Natural killer cell (primary cell): ENCODE measurements at regions not wholly inside any gene's neighbourhood (a gene's known extent, or its start where the extent isn't known, plus 50 kb on each side); places are given as distances from the start of the nearest gene placed in this dataset.

Source experiments
- ATAC-seq, 3 donors: fragments of 150-1000 bp in 2 of 3; fragments of 200-7000 bp in 1 of 3; cut with Tn5 transposase; 1 replicate in 1 of 3; 2 replicates in 2 of 3; pipeline ENCODE4 v1.10.0; 2021; ENCODE audit warnings: mild to moderate bottlenecking in 2 of 3, moderate library complexity in 2 of 3
- DNase-seq, 2 donors: peaks; one replicate each; pipeline versions ENCODE4 v3.0.0 to v3.0.0-alpha.2; 2013 to 2021; ENCODE audit warnings: mixed read lengths in 1 of 2
- H3K27ac ChIP-seq: one replicate; pipeline ENCODE4 v1.5.1; 2013; ENCODE audit warnings: mild to moderate bottlenecking, low read length
- H3K27me3 ChIP-seq: one replicate; pipeline ENCODE4 v1.6.1; 2013; ENCODE audit warnings: low read length; ENCODE audit not compliant: control insufficient read depth, insufficient read depth
- H3K36me3 ChIP-seq: one replicate; pipeline ENCODE4 v1.6.1; 2013; ENCODE audit warnings: low read length; ENCODE audit not compliant: control insufficient read depth, insufficient read depth
- H3K4me1 ChIP-seq: one replicate; pipeline ENCODE4 v1.6.1; 2013; ENCODE audit warnings: low read length; ENCODE audit not compliant: control insufficient read depth, insufficient read depth
- H3K4me3 ChIP-seq: one replicate; pipeline ENCODE4 v1.5.1; 2013; ENCODE audit warnings: low read length
- H3K9me3 ChIP-seq: one replicate; pipeline ENCODE4 v1.6.1; 2013; ENCODE audit warnings: low read length; ENCODE audit not compliant: control insufficient read depth, insufficient read depth
- H3K27ac Mint-ChIP-seq, 2 donors: one replicate each; pipeline ENCODE4 v1.8.0; 2022; ENCODE audit warnings: mild to moderate bottlenecking in 2 of 2, mixed read lengths in 2 of 2, moderate library complexity in 1 of 2
- H3K27me3 Mint-ChIP-seq, 2 donors: one replicate each; pipeline ENCODE4 v1.8.0; 2022; ENCODE audit warnings: low read depth in 2 of 2, mixed read lengths in 2 of 2
- H3K36me3 Mint-ChIP-seq: one replicate; pipeline ENCODE4 v1.8.0; 2022; ENCODE audit warnings: mixed read lengths
- H3K4me1 Mint-ChIP-seq, 2 donors: one replicate each; pipeline ENCODE4 v1.8.0; 2022; ENCODE audit warnings: mixed read lengths in 2 of 2
- H3K4me3 Mint-ChIP-seq: one replicate; pipeline ENCODE4 v1.8.0; 2022; ENCODE audit warnings: mild to moderate bottlenecking, moderate library complexity, mixed read lengths
- H3K9me3 Mint-ChIP-seq, 2 donors: one replicate each; pipeline ENCODE4 v1.8.0; 2022; ENCODE audit warnings: mixed read lengths in 2 of 2
- WGBS: methylation state at CpG from one replicate; pipeline ENCODE4 v1.1.7; 2013; ENCODE audit warnings: missing lambda C conversion rate; ENCODE audit not compliant: insufficient coverage; 5-methylcytosine and 5-hydroxymethylcytosine counted together
- intact Hi-C: fragments of 100-400 bp; cut with micrococcal nuclease; formaldehyde crosslinking; loops from one replicate; pipeline ENCODE4 v1.14.2; 2022
- TF ChIP-seq, protein P1 (sequence below): fragments of 200-600 bp; IDR thresholded peaks from one replicate; pipeline ENCODE4 v1.8.0; 2022; ENCODE audit warnings: antibody characterized with exemption

DNA sequence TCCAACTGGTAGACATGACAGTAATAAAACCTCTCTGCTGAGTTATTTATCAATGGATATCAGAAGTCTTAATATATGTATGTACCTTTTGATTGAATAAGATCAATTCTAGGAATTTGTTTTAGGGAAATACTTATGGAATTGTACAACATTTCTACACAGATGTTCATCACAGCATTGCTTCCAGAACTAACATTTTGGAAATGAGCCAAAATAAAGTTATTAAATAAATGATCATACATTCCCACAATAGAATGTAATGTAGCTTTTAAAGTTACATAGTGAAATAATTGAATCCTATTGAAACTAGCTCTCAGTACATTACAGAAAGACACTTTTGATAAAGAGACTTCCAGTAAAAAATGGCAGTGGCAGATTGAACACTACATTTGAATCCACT, 481.6 kb upstream of the LRRN3 start:
- DNase-seq = no peak
- no peaks in the 10 kb centered on the region for H3K27me3 Mint-ChIP-seq
- H3K27me3 ChIP-seq = no peaks in the 10 kb centered on the region
- ATAC-seq = no peak
- peaks cover 12 to 19% of the 10 kb centered on the region in 2 donors for H3K9me3 Mint-ChIP-seq
- no peaks in the 10 kb centered on the region for H3K36me3 Mint-ChIP-seq
- intact Hi-C loops = no loop called here
- no peaks in the 10 kb centered on the region for H3K4me1 ChIP-seq
- no peak overlapping the region for H3K4me3 Mint-ChIP-seq
- H3K4me1 Mint-ChIP-seq = no peaks in the 10 kb centered on the region
- H3K36me3 ChIP-seq = no peaks in the 10 kb centered on the region
- no peak overlapping the region for H3K4me3 ChIP-seq
- H3K27ac Mint-ChIP-seq = no peak overlapping the region
- peaks cover 3% of the 10 kb centered on the region for H3K9me3 ChIP-seq
- H3K27ac ChIP-seq = no peak overlapping the region
- TF ChIP-seq, protein P1, sequence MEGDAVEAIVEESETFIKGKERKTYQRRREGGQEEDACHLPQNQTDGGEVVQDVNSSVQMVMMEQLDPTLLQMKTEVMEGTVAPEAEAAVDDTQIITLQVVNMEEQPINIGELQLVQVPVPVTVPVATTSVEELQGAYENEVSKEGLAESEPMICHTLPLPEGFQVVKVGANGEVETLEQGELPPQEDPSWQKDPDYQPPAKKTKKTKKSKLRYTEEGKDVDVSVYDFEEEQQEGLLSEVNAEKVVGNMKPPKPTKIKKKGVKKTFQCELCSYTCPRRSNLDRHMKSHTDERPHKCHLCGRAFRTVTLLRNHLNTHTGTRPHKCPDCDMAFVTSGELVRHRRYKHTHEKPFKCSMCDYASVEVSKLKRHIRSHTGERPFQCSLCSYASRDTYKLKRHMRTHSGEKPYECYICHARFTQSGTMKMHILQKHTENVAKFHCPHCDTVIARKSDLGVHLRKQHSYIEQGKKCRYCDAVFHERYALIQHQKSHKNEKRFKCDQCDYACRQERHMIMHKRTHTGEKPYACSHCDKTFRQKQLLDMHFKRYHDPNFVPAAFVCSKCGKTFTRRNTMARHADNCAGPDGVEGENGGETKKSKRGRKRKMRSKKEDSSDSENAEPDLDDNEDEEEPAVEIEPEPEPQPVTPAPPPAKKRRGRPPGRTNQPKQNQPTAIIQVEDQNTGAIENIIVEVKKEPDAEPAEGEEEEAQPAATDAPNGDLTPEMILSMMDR = no peak

DNA sequence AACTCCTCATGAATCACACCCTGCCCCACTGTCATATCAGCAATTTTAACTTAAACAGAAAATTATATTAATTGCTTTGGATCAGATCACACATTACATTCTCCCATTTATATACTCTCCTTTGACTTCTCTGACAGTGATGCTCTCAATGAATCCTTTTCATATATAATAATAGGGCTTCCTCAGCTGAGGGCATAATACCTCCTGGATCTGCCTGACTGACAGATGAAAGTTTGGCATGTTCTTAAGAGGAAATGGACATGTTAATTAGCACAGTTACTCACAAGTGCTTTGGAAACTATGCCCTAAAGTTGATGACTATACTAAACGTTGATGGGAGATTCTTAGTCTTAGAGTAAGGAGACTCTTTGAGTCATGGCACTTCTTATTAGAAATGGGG, 478.2 kb upstream of the LRRN3 start:
- no peaks in the 10 kb centered on the region for H3K36me3 Mint-ChIP-seq
- H3K4me3 Mint-ChIP-seq = no peak overlapping the region
- ATAC-seq (no peak), DNase-seq (no peak)
- H3K27me3 Mint-ChIP-seq = no peaks in the 10 kb centered on the region
- no peak overlapping the region for H3K27ac ChIP-seq
- no peak overlapping the region for H3K4me3 ChIP-seq
- intact Hi-C loops = no loop called here
- H3K27ac Mint-ChIP-seq = no peak overlapping the region
- no CpG with 5 or more reads among the region's 1 CpG for WGBS
- H3K9me3 ChIP-seq = peaks cover 3% of the 10 kb centered on the region
- no peaks in the 10 kb centered on the region for H3K27me3 ChIP-seq
- TF ChIP-seq, protein P1 = no peak
- H3K9me3 Mint-ChIP-seq = peaks cover 12 to 18% of the 10 kb centered on the region in 2 donors
- no peaks in the 10 kb centered on the region for H3K4me1 Mint-ChIP-seq
- no peaks in the 10 kb centered on the region for H3K4me1 ChIP-seq
- no peaks in the 10 kb centered on the region for H3K36me3 ChIP-seq
